Hepatocyte (in vitro differentiated cells): ENCODE measurements at regions not wholly inside any gene's neighbourhood (a gene's known extent, or its start where the extent isn't known, plus 50 kb on each side); places are given as distances from the start of the nearest gene placed in this dataset.
"Not testable (repeated sequence)": the region's sequence is repeated elsewhere in the genome, so short reads cannot be mapped to it uniquely, and the experiment has no call there.

ENCODE experiments used
- DNase-seq: peaks from one replicate; pipeline ENCODE4 v3.0.0-alpha.2; 2016; ENCODE audit warnings: low spot score
- H2AFZ ChIP-seq: fragments of 200-600 bp; sonication (generic); 2 replicates; pipeline ENCODE4 v1.6.0; 2016; ENCODE audit warnings: antibody characterized with exemption, mild to moderate bottlenecking
- H3K27ac ChIP-seq: fragments of 200-600 bp; sonication (generic); 2 replicates; pipeline ENCODE4 v1.5.1; 2016; ENCODE audit warnings: mild to moderate bottlenecking
- H3K27me3 ChIP-seq: fragments of 200-600 bp; sonication (generic); 2 replicates; pipeline ENCODE4 v1.6.1; 2016
- H3K36me3 ChIP-seq: fragments of 200-600 bp; sonication (generic); replicated peaks from 2 replicates; pipeline ENCODE4 v1.5.1; 2016; ENCODE audit warnings: low read depth; ENCODE audit not compliant: insufficient read depth
- H3K4me1 ChIP-seq: fragments of 200-600 bp; sonication (generic); 2 replicates; pipeline ENCODE4 v1.5.1; 2016; ENCODE audit warnings: mild to moderate bottlenecking, moderate library complexity; ENCODE audit not compliant: insufficient read depth
- H3K4me2 ChIP-seq: fragments of 200-600 bp; sonication (generic); 2 replicates; pipeline ENCODE4 v1.6.0; 2016
- H3K4me3 ChIP-seq: fragments of 200-600 bp; sonication (generic); 2 replicates; pipeline ENCODE4 v1.5.1; 2016; ENCODE audit warnings: mild to moderate bottlenecking
- H3K79me2 ChIP-seq: fragments of 200-600 bp; sonication (generic); 2 replicates; pipeline ENCODE4 v1.6.0; 2017; ENCODE audit warnings: mild to moderate bottlenecking
- H3K9me2 ChIP-seq: fragments of 200-600 bp; sonication (generic); replicated peaks from 2 replicates; pipeline ENCODE4 v1.6.0; 2017; ENCODE audit warnings: mild to moderate bottlenecking; ENCODE audit not compliant: insufficient read depth
- H3K9me3 ChIP-seq: fragments of 200-600 bp; sonication (generic); 2 replicates; pipeline ENCODE4 v1.5.1; 2016; ENCODE audit warnings: low read depth, mild to moderate bottlenecking
- H4K20me1 ChIP-seq: fragments of 200-600 bp; sonication (generic); 2 replicates; pipeline ENCODE4 v1.6.0; 2016; ENCODE audit warnings: mild to moderate bottlenecking; ENCODE audit not compliant: insufficient read depth, poor library complexity, severe bottlenecking
- CTCF ChIP-seq: fragments of 200-600 bp; sonication (generic); IDR thresholded peaks from 2 replicates; pipeline ENCODE4 v1.5.1; 2016; ENCODE audit warnings: antibody characterized with exemption, mild to moderate bottlenecking; ENCODE audit not compliant: poor library complexity
- EZH2 ChIP-seq: fragments of 200-600 bp; sonication (generic); IDR thresholded peaks from 2 replicates; pipeline ENCODE4 v1.6.1; 2016; ENCODE audit warnings: antibody characterized with exemption, mild to moderate bottlenecking, borderline replicate concordance
- EZH2phosphoT487 ChIP-seq: fragments of 200-600 bp; sonication (generic); IDR thresholded peaks from one replicate; pipeline ENCODE4 v1.6.1; 2018; ENCODE audit warnings: antibody characterized with exemption, mild to moderate bottlenecking, low read depth, moderate library complexity; ENCODE audit not compliant: unreplicated experiment, severe bottlenecking
- WGBS: methylation state at CpG from one replicate; pipeline ENCODE4 v1.1.6; 2016; ENCODE audit warnings: low lambda C conversion rate; ENCODE audit errors: missing lambda C conversion rate; 5-methylcytosine and 5-hydroxymethylcytosine counted together

GRCh38 chr2:168330624-168331423 lies 83.4 kb upstream of the STK39 start:
- Histone ChIP-seq H3K4me2 (no peak overlapping the region), H3K9me3 (no peaks in the 10 kb centered on the region), H3K4me3 (no peak overlapping the region), H3K79me2 (no peaks in the 10 kb centered on the region), H3K36me3 (no peaks in the 10 kb centered on the region), H3K27me3 (no peaks in the 10 kb centered on the region), H3K9me2 (no peaks in the 10 kb centered on the region), H3K4me1 (peaks cover 5% of the 10 kb centered on the region), H4K20me1 (no peaks in the 10 kb centered on the region), H3K27ac (no peak overlapping the region), H2AFZ (no peak overlapping the region)
- no peak for DNase-seq
- TF ChIP-seq EZH2phosphoT487 (no peak), EZH2 (no peak), CTCF (no peak)

- not testable (repeated sequence) for H3K4me1 ChIP-seq, H3K9me2 ChIP-seq
- 94% methylated on average over 8 of the region's 8 CpGs for WGBS
These were observed 87.9 kb upstream of the STK39 start for GRCh38 chr2:168335254-168335653.

GRCh38 chr2:168336786-168337388 lies 89.5 kb upstream of the STK39 start:
- 70% methylated on average over 6 of the region's 6 CpGs for whole genome bisulfite sequencing
- H3K9me3 ChIP-seq: no peaks in the 10 kb centered on the region
- no peaks in the 10 kb centered on the region for H4K20me1 ChIP-seq
- no peak overlapping the region for H2AFZ ChIP-seq
- H3K4me3 ChIP-seq: no peak overlapping the region
- H3K4me1 ChIP-seq: no peaks in the 10 kb centered on the region
- no peaks in the 10 kb centered on the region for H3K9me2 ChIP-seq
- no peaks in the 10 kb centered on the region for H3K79me2 ChIP-seq
- TF ChIP-seq EZH2: no peak
- TF ChIP-seq CTCF: peak; percentile 54
- H3K27me3 ChIP-seq: no peaks in the 10 kb centered on the region
- no peak overlapping the region for H3K27ac ChIP-seq
- DNase-seq: peak; percentile 79
- no peak overlapping the region for H3K4me2 ChIP-seq
- no peaks in the 10 kb centered on the region for H3K36me3 ChIP-seq

More at GRCh38 chr2:168335254-168335653, 87.9 kb upstream of the STK39 start:
- H3K27me3 ChIP-seq, H3K27ac ChIP-seq, H3K9me3 ChIP-seq, DNase-seq, H3K79me2 ChIP-seq, H3K4me2 ChIP-seq, H3K4me3 ChIP-seq, H4K20me1 ChIP-seq, H3K36me3 ChIP-seq: not testable (repeated sequence)
- H2AFZ ChIP-seq: peak overlapping the region; percentile 37

- no peaks in the 10 kb centered on the region for H4K20me1 ChIP-seq
- H3K4me2 ChIP-seq: no peak overlapping the region
- no peak for DNase-seq
- no peaks in the 10 kb centered on the region for H3K79me2 ChIP-seq
- no peaks in the 10 kb centered on the region for H3K9me2 ChIP-seq
- 62% methylated on average over 3 of the region's 3 CpGs for WGBS
- no peak overlapping the region for H3K4me3 ChIP-seq
- TF ChIP-seq EZH2 (no peak), CTCF (no peak), EZH2phosphoT487 (no peak)
- H2AFZ ChIP-seq: no peak overlapping the region
- H3K27ac ChIP-seq: no peak overlapping the region
- H3K36me3 ChIP-seq: no peaks in the 10 kb centered on the region
- H3K27me3 ChIP-seq: no peaks in the 10 kb centered on the region
- H3K4me1 ChIP-seq: no peaks in the 10 kb centered on the region
- no peaks in the 10 kb centered on the region for H3K9me3 ChIP-seq
These were observed 90.9 kb upstream of the STK39 start for GRCh38 chr2:168338292-168338691.
